AG09319 (cell line): ENCODE measurements at regions not wholly inside any gene's neighbourhood (a gene's known extent, or its start where the extent isn't known, plus 50 kb on each side); places are given as distances from the start of the nearest gene placed in this dataset.
"Not testable (repeated sequence)": the region's sequence is repeated elsewhere in the genome, so short reads cannot be mapped to it uniquely, and the experiment has no call there.

ENCODE experiments used
- DNase-seq: peaks from one replicate; pipeline ENCODE4 v3.0.0-alpha.2; 2010; ENCODE audit warnings: low read depth; ENCODE audit errors: extremely low read depth
- CTCF ChIP-seq: IDR thresholded peaks from 2 replicates; pipeline ENCODE4 v1.5.1; 2011; ENCODE audit warnings: low read depth, mild to moderate bottlenecking, inconsistent platforms, low read length, moderate library complexity

- no peak for TF ChIP-seq CTCF
These were observed 578.7 kb upstream of the NRP1 start for GRCh38 chr10:33913194-33913593.

GRCh38 chr10:33909476-33909875 lies 575.0 kb upstream of the NRP1 start:
- not testable (repeated sequence) for DNase-seq

More at GRCh38 chr10:33913194-33913593, 578.7 kb upstream of the NRP1 start:
- no peak for DNase-seq

GRCh38 chr10:33901166-33901565 lies 566.7 kb upstream of the NRP1 start:
- peak; percentile 67 for DNase-seq
- no peak for TF ChIP-seq CTCF

- peak; percentile 41 for DNase-seq
- no peak for TF ChIP-seq CTCF
These were observed 566.1 kb upstream of the NRP1 start for GRCh38 chr10:33900596-33900995.

- TF ChIP-seq CTCF = no peak
- DNase-seq = no peak
These were observed 565.4 kb upstream of the NRP1 start for GRCh38 chr10:33899578-33900531.

GRCh38 chr10:33897291-33897752 lies 562.9 kb upstream of the NRP1 start:
- no peak for TF ChIP-seq CTCF
- no peak for DNase-seq

- DNase-seq = no peak
- TF ChIP-seq CTCF = no peak
These were observed 559.0 kb upstream of the NRP1 start for GRCh38 chr10:33893506-33893905.
